Pancreas (tissue), 10 donors: ENCODE measurements at regions not wholly inside any gene's neighbourhood (a gene's known extent, or its start where the extent isn't known, plus 50 kb on each side); places are given as distances from the start of the nearest gene placed in this dataset.

Experiments used
- ATAC-seq, 4 donors: fragments of 200-7000 bp; cut with Tn5 transposase; one replicate each; pipeline versions ENCODE4 v1.8.0 to v1.9.1; 2020; ENCODE audit warnings: mild to moderate bottlenecking in 4 of 4, moderate library complexity in 4 of 4
- DNase-seq, 6 donors: peaks; one replicate each; pipeline ENCODE4 v3.0.0-alpha.2; 2020
- FAIRE-seq: peaks from 2 replicates; lab custom pipeline; 2012; peaks lifted over from hg19 to GRCh38; lab: Jason Lieb, UNC
- H3K27ac ChIP-seq, 4 donors: fragments of 200-600 bp; sonication (generic); 1 replicate in 3 of 4; 2 replicates in 1 of 4; pipeline versions ENCODE4 v1.5.0 to v1.8.0; 2020
- H3K27me3 ChIP-seq, 4 donors: fragments of 200-600 bp; one replicate each; pipeline ENCODE4 v1.8.0; 2021
- H3K36me3 ChIP-seq, 3 donors: fragments of 200-600 bp; sonication (generic) in 1 of 3; one replicate each; pipeline versions ENCODE4 v1.5.0 to v1.8.0; 2020 to 2021
- H3K4me1 ChIP-seq, 3 donors: fragments of 200-600 bp; one replicate each; pipeline ENCODE4 v1.8.0; 2021
- H3K4me3 ChIP-seq, 4 donors: fragments of 200-600 bp; sonication (generic) in 2 of 4; one replicate each; pipeline versions ENCODE4 v1.5.0 to v1.8.0; 2020 to 2021
- H3K9me3 ChIP-seq, 4 donors: fragments of 200-600 bp; one replicate each; pipeline ENCODE4 v1.8.0; 2021
- CTCF ChIP-seq, 4 donors: fragments of 200-600 bp; sonication (generic) in 3 of 4; IDR thresholded peaks; one replicate each; pipeline versions ENCODE4 v1.5.0 to v1.8.0; 2021; ENCODE audit warnings: antibody characterized with exemption in 4 of 4
- whole genome bisulfite sequencing, 2 donors: extraction: QIAGEN DNeasy Blood & Tissue Kit; methylation state at CpG; one replicate each; pipeline ENCODE4 v1.1.7; 2013; 5-methylcytosine and 5-hydroxymethylcytosine counted together
- intact Hi-C, 3 donors: fragments of 100-400 bp; cut with DNase I; formaldehyde crosslinking; loops; one replicate each; pipeline versions ENCODE4 v1.11.1 to v1.14.2; 2022
- donor health status: healthy with polysubstance abuse.
- donor health status: DM: no; HTN: no; CAD: no; lungs with moderate emphysema.
- donor health status: DM: no; HTN: no; CAD: no.
- donor health status: control.
- donor health status: control.
- donor health status: Bipolar disorder and iron deficiency.
- donor health status: DM: yes; HTN: yes; CAD: no.
- donor health status: DM: no; HTN: no; CAD: no.
- donor health status: DM: no; HTN: no; CAD: no.
- donor health status: DM: yes; HTN: yes; CAD: no.

DNA sequence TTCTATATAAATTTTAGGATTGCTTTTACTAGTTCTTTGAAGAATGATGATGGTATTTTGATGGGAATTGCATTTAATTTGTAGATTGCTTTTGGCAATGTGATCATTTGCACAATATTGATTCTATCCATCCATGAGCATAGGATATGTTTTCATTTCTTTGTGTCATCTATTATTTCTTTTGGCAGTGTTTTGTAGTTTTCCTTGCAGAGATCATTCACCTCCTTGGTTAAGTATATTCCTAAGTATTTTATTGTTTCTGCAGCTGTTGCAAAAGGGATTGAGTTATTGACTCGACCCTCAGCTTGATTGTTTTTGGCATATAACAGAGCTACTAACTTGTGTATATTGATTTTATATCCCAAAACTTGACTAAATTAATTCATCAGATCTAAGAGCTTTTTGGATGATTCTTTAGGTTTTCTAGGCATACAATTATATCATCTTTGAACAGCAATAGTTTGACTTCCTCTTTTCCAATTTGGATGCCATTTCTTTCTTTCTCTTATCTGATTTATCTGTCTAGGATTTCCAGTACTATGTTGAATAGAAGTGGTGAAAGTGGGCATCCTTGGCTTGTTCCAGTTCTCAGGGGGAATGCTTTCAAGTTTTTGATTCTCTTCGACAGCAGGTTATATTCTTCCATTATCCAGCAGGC is 668.1 kb downstream of the SLC16A7 start:
- no peak for TF ChIP-seq CTCF (IDR thresholded peaks at IDR 0.05)
- Histone ChIP-seq H3K9me3 (no peaks in the 10 kb centered on the region), H3K27ac (no peak overlapping the region), H3K36me3 (no peaks in the 10 kb centered on the region), H3K4me1 (no peaks in the 10 kb centered on the region), H3K27me3 (no peaks in the 10 kb centered on the region), H3K4me3 (no peak overlapping the region)
- FAIRE-seq (no peak), DNase-seq (no peak), ATAC-seq (no peak)
- WGBS, 2 donors: 62 to 72% methylated on average over 2 of the region's 2 CpGs
- intact Hi-C loops: no loop called here

DNA sequence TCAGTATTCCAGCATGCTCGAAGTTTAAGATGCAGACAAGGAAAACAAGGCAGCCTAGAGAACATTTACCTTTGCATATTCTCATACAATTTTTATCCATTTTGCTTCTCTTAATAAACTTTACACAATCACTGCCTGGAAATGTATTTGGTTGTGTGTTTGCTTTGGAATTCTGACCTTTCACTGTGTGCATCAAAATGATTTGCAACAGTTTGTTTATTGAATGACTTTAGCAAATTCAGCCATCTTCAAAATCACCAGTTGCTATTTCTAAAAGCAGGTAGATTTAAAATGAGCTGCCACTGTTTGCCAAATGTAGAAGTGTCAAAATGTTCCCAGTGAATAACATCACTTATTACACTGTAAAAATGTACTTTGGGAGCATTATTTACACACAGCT is 669.9 kb downstream of the SLC16A7 start:
- no peak for ATAC-seq
- intact Hi-C loops: no loop called here
- Histone ChIP-seq H3K27me3 (no peaks in the 10 kb centered on the region), H3K27ac (no peak overlapping the region), H3K9me3 (no peaks in the 10 kb centered on the region), H3K4me1 (no peaks in the 10 kb centered on the region), H3K4me3 (no peak overlapping the region), H3K36me3 (no peaks in the 10 kb centered on the region)
- no peak for DNase-seq
- 68 to 72% methylated on average over 1 of the region's 1 CpG for WGBS, 2 donors
- FAIRE-seq: no peak
- TF ChIP-seq CTCF (IDR thresholded peaks at IDR 0.05): no peak

DNA sequence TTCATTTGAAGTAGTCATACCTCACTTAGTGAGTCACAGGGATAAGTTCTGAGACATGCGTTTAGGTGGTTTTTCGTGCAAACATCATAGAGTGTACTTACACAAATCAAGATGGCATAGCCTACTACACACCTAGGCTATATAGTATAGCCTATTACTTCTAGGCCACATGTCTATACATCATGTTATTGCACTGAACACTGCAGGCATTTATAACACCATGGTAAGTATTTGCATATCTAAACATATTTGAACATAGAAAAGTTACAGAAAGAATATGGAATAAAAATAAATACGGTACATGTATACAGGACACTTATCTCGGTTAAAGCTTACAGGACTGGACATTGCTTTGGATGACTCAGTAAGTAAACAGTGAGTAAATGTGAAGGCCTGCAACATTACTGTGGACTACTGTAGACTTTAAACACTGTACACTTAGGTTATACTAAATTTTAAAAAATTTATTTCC is 670.6 kb downstream of the SLC16A7 start:
- TF ChIP-seq CTCF (IDR thresholded peaks at IDR 0.05): no peak
- WGBS, 2 donors: 52 to 71% methylated on average over 4 of the region's 4 CpGs
- Histone ChIP-seq H3K27me3 (no peaks in the 10 kb centered on the region), H3K27ac (no peak overlapping the region), H3K4me3 (no peak overlapping the region), H3K9me3 (no peaks in the 10 kb centered on the region), H3K36me3 (no peaks in the 10 kb centered on the region), H3K4me1 (no peaks in the 10 kb centered on the region)
- FAIRE-seq (no peak), DNase-seq (no peak), ATAC-seq (peak in 3 of 4 donors; percentile 73 to 92 (median 89))
- intact Hi-C loops: no loop called here

- H3K27me3 ChIP-seq: no peaks in the 10 kb centered on the region
- no peak for FAIRE-seq
These were observed 673.9 kb downstream of the SLC16A7 start for GRCh38 chr12:60269611-60270269.

More at GRCh38 chr12:60269611-60270269, 673.9 kb downstream of the SLC16A7 start:
- H3K4me3 ChIP-seq: no peak overlapping the region
- ATAC-seq (no peak), DNase-seq (peak in 2 of 6 donors; percentile 18 to 64)
- no peaks in the 10 kb centered on the region for H3K36me3 ChIP-seq
- H3K27ac ChIP-seq: no peak overlapping the region
- 95 to 97% methylated on average over 65 to 66 of the region's 66 CpGs for WGBS, 2 donors
- TF ChIP-seq CTCF (IDR thresholded peaks at IDR 0.05): no peak
- intact Hi-C loops: no loop called here
- no peaks in the 10 kb centered on the region for H3K9me3 ChIP-seq
- H3K4me1 ChIP-seq: no peaks in the 10 kb centered on the region
